Aorta (tissue), 5 donors: ENCODE measurements at regions not wholly inside any gene's neighbourhood (a gene's known extent, or its start where the extent isn't known, plus 50 kb on each side); places are given as distances from the start of the nearest gene placed in this dataset.

Experiments used
- ATAC-seq: fragments of 200-7000 bp; cut with Tn5 transposase; one replicate; pipeline ENCODE4 v1.9.1; 2022; ENCODE audit warnings: moderate library complexity; ENCODE audit not compliant: low FRiP score
- DNase-seq, 2 donors: peaks; one replicate each; pipeline ENCODE4 v3.0.0-alpha.2; 2020
- H3K27ac ChIP-seq, 2 donors: one replicate each; pipeline ENCODE4 v1.5.1; 2013; ENCODE audit warnings: low read length in 2 of 2, mild to moderate bottlenecking in 2 of 2, moderate library complexity in 2 of 2, control low read depth in 1 of 2, inconsistent platforms in 1 of 2, low read depth in 1 of 2
- H3K27me3 ChIP-seq, 2 donors: one replicate each; pipeline ENCODE4 v1.6.1; 2013; ENCODE audit warnings: control low read depth in 1 of 2, low read length in 1 of 2, mild to moderate bottlenecking in 1 of 2, moderate library complexity in 1 of 2; ENCODE audit not compliant: insufficient read depth in 2 of 2, control insufficient read depth in 1 of 2
- H3K36me3 ChIP-seq, 2 donors: one replicate each; pipeline ENCODE4 v1.6.1; 2013; ENCODE audit warnings: control low read depth in 1 of 2, low read length in 1 of 2, mild to moderate bottlenecking in 1 of 2; ENCODE audit not compliant: insufficient read depth in 2 of 2, control insufficient read depth in 1 of 2
- H3K4me1 ChIP-seq, 2 donors: one replicate each; pipeline ENCODE4 v1.6.1; 2013; ENCODE audit warnings: low read length in 2 of 2, control low read depth in 1 of 2, mild to moderate bottlenecking in 1 of 2, moderate library complexity in 1 of 2; ENCODE audit not compliant: insufficient read depth in 2 of 2, control insufficient read depth in 1 of 2
- H3K4me3 ChIP-seq, 2 donors: one replicate each; pipeline ENCODE4 v1.5.1; 2013; ENCODE audit warnings: low read length in 2 of 2, control low read depth in 1 of 2, mild to moderate bottlenecking in 1 of 2
- H3K9me3 ChIP-seq: one replicate; pipeline ENCODE4 v1.6.1; 2013; ENCODE audit warnings: mild to moderate bottlenecking, low read length; ENCODE audit not compliant: control insufficient read depth
- whole genome bisulfite sequencing, 2 donors: extraction: QIAGEN DNeasy Blood & Tissue Kit; methylation state at CpG; one replicate each; pipeline ENCODE4 v1.1.7; 2013; 5-methylcytosine and 5-hydroxymethylcytosine counted together
- intact Hi-C, 2 donors: fragments of 100-400 bp; cut with DNase I; formaldehyde crosslinking; loops; one replicate each; pipeline versions ENCODE4 v1.14.2 to v1.15.0; 2022
- donor health status: healthy with polysubstance abuse.
- donor health status: Bipolar disorder and iron deficiency.
- donor health status: DM: no; HTN: no; CAD: no.
- donor health status: DM: no; HTN: no; CAD: no.
- donor health status: DM: yes; HTN: yes; CAD: no.

- no peaks in the 10 kb centered on the region for H3K36me3 ChIP-seq
- 87 to 93% methylated on average over 3 to 6 of the region's 6 CpGs for WGBS, 2 donors
- ATAC-seq: no peak
- H3K27me3 ChIP-seq: no peaks in the 10 kb centered on the region
- no peak overlapping the region for H3K4me3 ChIP-seq
- DNase-seq: no peak
- intact Hi-C loops: no loop called here
- peaks cover 3% of the 10 kb centered on the region for H3K9me3 ChIP-seq
- no peak overlapping the region for H3K27ac ChIP-seq
- H3K4me1 ChIP-seq: no peaks in the 10 kb centered on the region
These were observed 177.0 kb upstream of the TMEM132C start for GRCh38 chr12:128089961-128090360.

GRCh38 chr12:128091101-128091720 is 175.8 kb upstream of the TMEM132C start:
- no peaks in the 10 kb centered on the region for H3K27me3 ChIP-seq
- 41 to 52% methylated on average over 13 of the region's 13 CpGs for WGBS, 2 donors

GRCh38 chr12:128091951-128092382 is 175.0 kb upstream of the TMEM132C start:
- no peak overlapping the region for H3K27ac ChIP-seq
- DNase-seq (no peak), ATAC-seq (no peak)
- 74 to 79% methylated on average over 9 of the region's 9 CpGs for WGBS, 2 donors
- intact Hi-C loops: no loop called here
- no peaks in the 10 kb centered on the region for H3K27me3 ChIP-seq
- H3K4me3 ChIP-seq: no peak overlapping the region
- H3K4me1 ChIP-seq: no peaks in the 10 kb centered on the region
- H3K9me3 ChIP-seq: peaks cover 3% of the 10 kb centered on the region
- H3K36me3 ChIP-seq: no peaks in the 10 kb centered on the region

More at GRCh38 chr12:128091101-128091720, 175.8 kb upstream of the TMEM132C start:
- no peak overlapping the region for H3K27ac ChIP-seq
- intact Hi-C loops: no loop called here
- ATAC-seq: no peak
- DNase-seq: no peak
- no peaks in the 10 kb centered on the region for H3K36me3 ChIP-seq
- H3K4me1 ChIP-seq: no peaks in the 10 kb centered on the region
- H3K9me3 ChIP-seq: peaks cover 3% of the 10 kb centered on the region
- no peak overlapping the region for H3K4me3 ChIP-seq

- Histone ChIP-seq H3K36me3 (no peaks in the 10 kb centered on the region), H3K4me1 (peaks cover 0 to 4% of the 10 kb centered on the region in 2 donors), H3K9me3 (no peaks in the 10 kb centered on the region), H3K4me3 (no peak overlapping the region), H3K27me3 (no peaks in the 10 kb centered on the region), H3K27ac (peak overlapping the region in 1 of 2 donors; percentile 25)
- ATAC-seq (no peak), DNase-seq (no peak)
- WGBS, 2 donors: 7 to 14% methylated on average over 7 of the region's 7 CpGs
- intact Hi-C loops: no loop called here
These were observed 168.2 kb upstream of the TMEM132C start for GRCh38 chr12:128098730-128099129.

GRCh38 chr12:128103152-128103551 is 163.8 kb upstream of the TMEM132C start:
- no peaks in the 10 kb centered on the region for H3K36me3 ChIP-seq
- H3K27me3 ChIP-seq: peaks cover 0 to 2% of the 10 kb centered on the region in 2 donors
- no peak overlapping the region for H3K4me3 ChIP-seq
- 71 to 78% methylated on average over 6 of the region's 6 CpGs for WGBS, 2 donors
- H3K27ac ChIP-seq: no peak overlapping the region
- ATAC-seq (no peak), DNase-seq (no peak)
- no peaks in the 10 kb centered on the region for H3K9me3 ChIP-seq
- intact Hi-C loops: no loop called here
- H3K4me1 ChIP-seq: peaks cover 0 to 4% of the 10 kb centered on the region in 2 donors

- DNase-seq (no peak), ATAC-seq (no peak)
- H3K4me3 ChIP-seq: no peak overlapping the region
- no peaks in the 10 kb centered on the region for H3K36me3 ChIP-seq
- intact Hi-C loops: no loop called here
- 86% methylated on average over 10 of the region's 10 CpGs for WGBS, 2 donors
- H3K27me3 ChIP-seq: peaks cover 0 to 2% of the 10 kb centered on the region in 2 donors
- no peaks in the 10 kb centered on the region for H3K4me1 ChIP-seq
- H3K9me3 ChIP-seq: no peaks in the 10 kb centered on the region
- H3K27ac ChIP-seq: no peak overlapping the region
These were observed 157.7 kb upstream of the TMEM132C start for GRCh38 chr12:128109236-128109635.

GRCh38 chr12:128109636-128110035 is 157.3 kb upstream of the TMEM132C start:
- Histone ChIP-seq H3K36me3 (no peaks in the 10 kb centered on the region), H3K27ac (no peak overlapping the region), H3K9me3 (no peaks in the 10 kb centered on the region), H3K4me3 (no peak overlapping the region), H3K4me1 (no peaks in the 10 kb centered on the region), H3K27me3 (peaks cover 0 to under 1% of the 10 kb centered on the region in 2 donors)
- peak; percentile 19 for ATAC-seq
- 89 to 90% methylated on average over 12 of the region's 12 CpGs for WGBS, 2 donors
- intact Hi-C loops: no loop called here
- no peak for DNase-seq

- no peaks in the 10 kb centered on the region for H3K4me1 ChIP-seq
- ATAC-seq (no peak), DNase-seq (no peak)
- no peaks in the 10 kb centered on the region for H3K36me3 ChIP-seq
- WGBS, 2 donors: 72 to 76% methylated on average over 9 of the region's 9 CpGs
- H3K27ac ChIP-seq: no peak overlapping the region
- H3K9me3 ChIP-seq: no peaks in the 10 kb centered on the region
- H3K27me3 ChIP-seq: no peaks in the 10 kb centered on the region
- intact Hi-C loops: no loop called here
- H3K4me3 ChIP-seq: no peak overlapping the region
These were observed 155.6 kb upstream of the TMEM132C start for GRCh38 chr12:128111333-128111732.

GRCh38 chr12:128111951-128112350 is 155.0 kb upstream of the TMEM132C start:
- Histone ChIP-seq H3K27ac (no peak overlapping the region), H3K27me3 (no peaks in the 10 kb centered on the region), H3K4me1 (no peaks in the 10 kb centered on the region), H3K36me3 (no peaks in the 10 kb centered on the region), H3K4me3 (no peak overlapping the region), H3K9me3 (no peaks in the 10 kb centered on the region)
- DNase-seq: no peak
- WGBS, 2 donors: 29 to 39% methylated on average over 5 of the region's 5 CpGs
- intact Hi-C loops: no loop called here
- no peak for ATAC-seq
